ENCODE measurements at regions not wholly inside any gene's neighbourhood (a gene's known extent, or its start where the extent isn't known, plus 50 kb on each side); places are given as distances from the start of the nearest gene placed in this dataset.

DNA sequence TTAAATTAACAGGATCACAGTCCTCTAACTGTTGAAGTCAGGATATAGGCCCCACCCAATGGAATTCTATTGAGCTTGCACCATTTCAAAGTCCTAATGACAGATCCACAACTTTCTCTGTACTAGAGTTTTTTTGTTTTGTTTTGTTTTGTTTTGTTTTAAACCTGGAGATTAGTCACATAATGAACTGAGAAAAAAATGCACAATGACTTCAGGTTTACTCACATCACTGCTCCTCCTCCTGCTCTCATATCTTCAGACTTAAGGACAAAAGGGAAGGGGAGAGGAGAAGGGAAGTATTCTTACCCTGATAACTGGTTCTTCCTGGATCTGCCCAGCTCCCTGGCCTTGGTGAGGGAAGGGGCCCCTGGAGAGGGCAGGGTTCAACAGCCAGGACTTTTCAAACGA is 208.2 kb upstream of the EPHA4 start:
- TF ChIP-seq, protein P1, sequence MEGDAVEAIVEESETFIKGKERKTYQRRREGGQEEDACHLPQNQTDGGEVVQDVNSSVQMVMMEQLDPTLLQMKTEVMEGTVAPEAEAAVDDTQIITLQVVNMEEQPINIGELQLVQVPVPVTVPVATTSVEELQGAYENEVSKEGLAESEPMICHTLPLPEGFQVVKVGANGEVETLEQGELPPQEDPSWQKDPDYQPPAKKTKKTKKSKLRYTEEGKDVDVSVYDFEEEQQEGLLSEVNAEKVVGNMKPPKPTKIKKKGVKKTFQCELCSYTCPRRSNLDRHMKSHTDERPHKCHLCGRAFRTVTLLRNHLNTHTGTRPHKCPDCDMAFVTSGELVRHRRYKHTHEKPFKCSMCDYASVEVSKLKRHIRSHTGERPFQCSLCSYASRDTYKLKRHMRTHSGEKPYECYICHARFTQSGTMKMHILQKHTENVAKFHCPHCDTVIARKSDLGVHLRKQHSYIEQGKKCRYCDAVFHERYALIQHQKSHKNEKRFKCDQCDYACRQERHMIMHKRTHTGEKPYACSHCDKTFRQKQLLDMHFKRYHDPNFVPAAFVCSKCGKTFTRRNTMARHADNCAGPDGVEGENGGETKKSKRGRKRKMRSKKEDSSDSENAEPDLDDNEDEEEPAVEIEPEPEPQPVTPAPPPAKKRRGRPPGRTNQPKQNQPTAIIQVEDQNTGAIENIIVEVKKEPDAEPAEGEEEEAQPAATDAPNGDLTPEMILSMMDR (IDR thresholded peaks at IDR 0.05; ENCODE audit: insufficient read depth in 1 of 2, low read depth in 1 of 2, low read length in 1 of 2, severe bottlenecking in 1 of 2, unreplicated experiment in 1 of 2) = no peak
- H3K36me3 Mint-ChIP-seq (ENCODE audit: insufficient read depth, unreplicated experiment) = no peaks in the 10 kb centered on the region
- H3K27me3 Mint-ChIP-seq (ENCODE audit: insufficient read depth, unreplicated experiment) = no peaks in the 10 kb centered on the region
- no peaks in the 10 kb centered on the region for H3K9me3 ChIP-seq
- no peaks in the 10 kb centered on the region for H3K27me3 ChIP-seq (replicated peaks; ENCODE audit: control insufficient read depth, insufficient read depth, low read length)
- peak overlapping the region; percentile 5 for H3K4me3 Mint-ChIP-seq (ENCODE audit: unreplicated experiment)
- ChIA-PET CTCF (interaction anchor here (0.8 kb wide), 2 partner anchors 14 to 56 kb away, joined by 3 read pairs; no protein-coding TSS in a partner anchor), POLR2A (interaction anchor here (1.0 kb wide), 1 partner anchor 34 kb away, joined by 3 read pairs; no protein-coding TSS in a partner anchor)
- intact Hi-C loops (cut with micrococcal nuclease; ENCODE audit: unreplicated experiment) = loop anchor here (2.0 kb wide), 1 partner anchor 15 kb away; no protein-coding TSS in a partner anchor
- peaks cover 24% of the 10 kb centered on the region for H3K4me1 ChIP-seq
- no TSS peak for BruUV-seq (replicated peaks)
- H3K36me3 ChIP-seq (ENCODE audit: control insufficient read depth, insufficient read depth, low read length) = no peaks in the 10 kb centered on the region
- peaks cover 18% of the 10 kb centered on the region for H3K9me3 Mint-ChIP-seq (ENCODE audit: unreplicated experiment)
- H3K4me1 Mint-ChIP-seq (ENCODE audit: low read depth, unreplicated experiment) = peaks cover 10% of the 10 kb centered on the region
- no peak overlapping the region for H3K4me3 ChIP-seq (ENCODE audit: low read depth, low read length)
- peak; percentile 29 to 55 for DNase-seq
- peak overlapping the region; percentile 42 for H3K27ac Mint-ChIP-seq (ENCODE audit: unreplicated experiment)

DNA sequence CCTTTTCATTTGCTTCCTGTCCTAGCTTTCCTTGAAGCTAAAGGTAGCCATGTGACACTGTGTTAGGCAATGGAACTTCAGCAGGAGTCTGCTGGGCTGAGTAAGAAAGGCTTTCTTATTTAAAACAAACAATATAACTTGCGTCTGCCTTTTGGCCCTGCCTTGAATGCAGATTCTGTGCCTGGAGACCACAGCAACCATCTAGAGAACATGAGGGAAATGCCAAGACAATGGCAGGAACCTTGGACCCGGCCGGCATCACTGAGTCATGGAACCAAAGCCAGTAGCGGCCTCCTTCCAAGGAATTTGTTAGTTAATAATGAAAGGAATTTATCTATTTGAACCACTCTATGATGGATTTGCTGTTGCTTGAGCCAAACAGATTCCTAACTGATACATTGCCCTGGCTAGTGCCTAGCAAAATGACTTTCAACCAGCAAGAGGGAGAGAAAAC is 207.5 kb upstream of the EPHA4 start:
- peaks cover 10% of the 10 kb centered on the region for H3K4me1 Mint-ChIP-seq (ENCODE audit: low read depth, unreplicated experiment)
- ChIA-PET CTCF (no interaction called here), POLR2A (interaction anchor here (1.0 kb wide), 1 partner anchor 33 kb away, joined by 3 read pairs; no protein-coding TSS in a partner anchor)
- TF ChIP-seq, protein P1 (IDR thresholded peaks at IDR 0.05; ENCODE audit: insufficient read depth in 1 of 2, low read depth in 1 of 2, low read length in 1 of 2, severe bottlenecking in 1 of 2, unreplicated experiment in 1 of 2) = no peak
- no peaks in the 10 kb centered on the region for H3K36me3 ChIP-seq (ENCODE audit: control insufficient read depth, insufficient read depth, low read length)
- H3K9me3 ChIP-seq = no peaks in the 10 kb centered on the region
- H3K9me3 Mint-ChIP-seq (ENCODE audit: unreplicated experiment) = peaks cover 18% of the 10 kb centered on the region
- no peaks in the 10 kb centered on the region for H3K27me3 ChIP-seq (replicated peaks; ENCODE audit: control insufficient read depth, insufficient read depth, low read length)
- no peak overlapping the region for H3K4me3 ChIP-seq (ENCODE audit: low read depth, low read length)
- peaks cover 25% of the 10 kb centered on the region for H3K4me1 ChIP-seq
- peak overlapping the region; percentile 42 for H3K27ac Mint-ChIP-seq (ENCODE audit: unreplicated experiment)
- no peaks in the 10 kb centered on the region for H3K36me3 Mint-ChIP-seq (ENCODE audit: insufficient read depth, unreplicated experiment)
- no peak for DNase-seq
- no TSS peak for BruUV-seq (replicated peaks)
- no peak overlapping the region for H3K4me3 Mint-ChIP-seq (ENCODE audit: unreplicated experiment)
- intact Hi-C loops (cut with micrococcal nuclease; ENCODE audit: unreplicated experiment) = loop anchor here (2.0 kb wide), 1 partner anchor 15 kb away; no protein-coding TSS in a partner anchor
- no peaks in the 10 kb centered on the region for H3K27me3 Mint-ChIP-seq (ENCODE audit: insufficient read depth, unreplicated experiment)

DNA sequence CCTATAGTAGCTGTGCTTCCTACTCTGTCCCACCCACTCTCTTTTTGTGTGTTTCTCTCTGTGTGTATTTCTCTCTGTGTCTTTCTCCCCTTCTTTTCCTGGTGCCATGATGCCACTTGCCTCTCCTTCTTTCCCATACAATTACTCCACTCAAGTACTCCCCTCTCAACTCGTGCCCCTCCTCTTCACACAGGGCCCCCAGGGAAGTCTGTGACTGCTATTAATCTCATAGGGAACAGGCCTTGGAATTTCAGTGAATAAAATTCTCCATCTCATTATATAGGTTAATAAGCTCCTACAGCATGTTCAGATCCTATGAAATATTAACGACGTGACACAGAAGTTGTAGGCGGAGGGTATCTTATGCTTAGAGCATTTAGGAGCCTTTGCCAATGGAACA is 205.9 kb upstream of the EPHA4 start:
- Mint-ChIP-seq H3K27me3 (ENCODE audit: insufficient read depth, unreplicated experiment) (no peaks in the 10 kb centered on the region), H3K36me3 (ENCODE audit: insufficient read depth, unreplicated experiment) (no peaks in the 10 kb centered on the region), H3K9me3 (ENCODE audit: unreplicated experiment) (peaks cover 7% of the 10 kb centered on the region), H3K4me1 (ENCODE audit: low read depth, unreplicated experiment) (peaks cover 10% of the 10 kb centered on the region), H3K4me3 (ENCODE audit: unreplicated experiment) (no peak overlapping the region), H3K27ac (ENCODE audit: unreplicated experiment) (no peak overlapping the region)
- no peak for DNase-seq
- H3K27me3 ChIP-seq (replicated peaks; ENCODE audit: control insufficient read depth, insufficient read depth, low read length) = no peaks in the 10 kb centered on the region
- ChIA-PET POLR2A (no interaction called here), CTCF (no interaction called here)
- no peaks in the 10 kb centered on the region for H3K9me3 ChIP-seq
- no TSS peak for BruUV-seq (replicated peaks)
- intact Hi-C loops (cut with micrococcal nuclease; ENCODE audit: unreplicated experiment) = no loop called here
- H3K4me3 ChIP-seq (ENCODE audit: low read depth, low read length) = no peak overlapping the region
- TF ChIP-seq, protein P1 (IDR thresholded peaks at IDR 0.05; ENCODE audit: insufficient read depth in 1 of 2, low read depth in 1 of 2, low read length in 1 of 2, severe bottlenecking in 1 of 2, unreplicated experiment in 1 of 2) = no peak
- H3K4me1 ChIP-seq = peaks cover 29% of the 10 kb centered on the region
- H3K36me3 ChIP-seq (ENCODE audit: control insufficient read depth, insufficient read depth, low read length) = no peaks in the 10 kb centered on the region
